NCI-H146 treated with DMSO at 0.1 percent for 48 hours (cell line): ENCODE measurements at regions not wholly inside any gene's neighbourhood (a gene's known extent, or its start where the extent isn't known, plus 50 kb on each side); places are given as distances from the start of the nearest gene placed in this dataset.
A peak's percentile ranks its signal among the peaks of the same experiment; 100 is the strongest.
"Not testable (repeated sequence)": the region's sequence is repeated elsewhere in the genome, so short reads cannot be mapped to it uniquely, and the experiment has no call there.

Experiments used
- DNase-seq: peaks from one replicate; lab custom pipeline; 2025; ENCODE audit not compliant: unreplicated experiment; lab: John Stamatoyannopoulos, UW

- no peak for DNase-seq
These were observed 215.1 kb downstream of the RBM26 start for GRCh38 chr13:79190932-79191331.

GRCh38 chr13:79187917-79188690 is 218.0 kb downstream of the RBM26 start:
- DNase-seq, result peak; percentile 17

GRCh38 chr13:79185580-79185979 is 220.5 kb downstream of the RBM26 start:
- DNase-seq, result no peak

- DNase-seq, result no peak
These were observed 222.8 kb downstream of the RBM26 start for GRCh38 chr13:79183231-79183630.

GRCh38 chr13:79173691-79174090 is 232.4 kb downstream of the RBM26 start:
- not testable (repeated sequence) for DNase-seq

GRCh38 chr13:79172924-79173323 is 233.1 kb downstream of the RBM26 start:
- DNase-seq, result not testable (repeated sequence)

- DNase-seq, result peak; percentile 91
These were observed 234.7 kb downstream of the RBM26 start for GRCh38 chr13:79171141-79172061.

- no peak for DNase-seq
These were observed 245.2 kb downstream of the RBM26 start for GRCh38 chr13:79160818-79161217.

- no peak for DNase-seq
These were observed 250.2 kb downstream of the RBM26 start for GRCh38 chr13:79155883-79156282.

GRCh38 chr13:79149210-79149609 is 256.8 kb downstream of the RBM26 start:
- no peak for DNase-seq

GRCh38 chr13:79141082-79141481 is 265.0 kb downstream of the RBM26 start:
- peak; percentile 76 for DNase-seq

- DNase-seq, result no peak
These were observed 277.9 kb downstream of the RBM26 start for GRCh38 chr13:79128158-79128557.

- no peak for DNase-seq
These were observed 279.3 kb downstream of the RBM26 start for GRCh38 chr13:79126706-79127105.

- no peak for DNase-seq
These were observed 281.9 kb downstream of the RBM26 start for GRCh38 chr13:79124183-79124582.

- DNase-seq, result peak; percentile 48
These were observed 284.8 kb downstream of the RBM26 start for GRCh38 chr13:79121286-79121685.

GRCh38 chr13:79119578-79120107 is 286.4 kb downstream of the RBM26 start:
- no peak for DNase-seq

- peak; percentile 13 for DNase-seq
These were observed 294.0 kb downstream of the RBM26 start for GRCh38 chr13:79112016-79112415.

- peak; percentile 95 for DNase-seq
These were observed 297.0 kb downstream of the RBM26 start for GRCh38 chr13:79108914-79109643.

- no peak for DNase-seq
These were observed 307.5 kb downstream of the RBM26 start for GRCh38 chr13:79098596-79098995.

- DNase-seq, result peak; percentile 15
These were observed 308.9 kb downstream of the RBM26 start for GRCh38 chr13:79097201-79097600.

GRCh38 chr13:79096099-79096498 is 310.0 kb downstream of the RBM26 start:
- no peak for DNase-seq
